Body of pancreas (tissue), 4 donors: ENCODE measurements at regions not wholly inside any gene's neighbourhood (a gene's known extent, or its start where the extent isn't known, plus 50 kb on each side); places are given as distances from the start of the nearest gene placed in this dataset.

Experiments
- ATAC-seq: fragments of 150-250 bp; one replicate; pipeline ENCODE4 v1.9.1; 2016
- DNase-seq, 4 donors: peaks; one replicate each; pipeline ENCODE4 v3.0.0-alpha.2; 2019
- H3K27ac ChIP-seq, 4 donors: fragments of 200-600 bp; sonication (generic); 1 replicate in 3 of 4; 2 replicates in 1 of 4; pipeline versions ENCODE4 v1.5.1 to v1.6.1; 2016 to 2019; ENCODE audit warnings: mild to moderate bottlenecking in 1 of 4, mixed read lengths in 1 of 4, moderate library complexity in 1 of 4
- H3K27me3 ChIP-seq, 2 donors: fragments of 200-600 bp; sonication (generic); one replicate each; pipeline ENCODE4 v1.6.0; 2016; ENCODE audit warnings: mild to moderate bottlenecking in 1 of 2
- H3K36me3 ChIP-seq, 2 donors: fragments of 200-600 bp; sonication (generic); replicated peaks in 1 of 2; 2 replicates each; pipeline ENCODE4 v1.5.1; 2016; ENCODE audit warnings: low read depth in 2 of 2; ENCODE audit not compliant: insufficient read depth in 1 of 2
- H3K4me1 ChIP-seq: fragments of 200-600 bp; sonication (generic); one replicate; pipeline ENCODE4 v1.6.0; 2016
- H3K4me3 ChIP-seq, 2 donors: fragments of 200-600 bp; sonication (generic); 1 replicate in 1 of 2; 2 replicates in 1 of 2; pipeline ENCODE4 v1.5.1; 2016 to 2019
- H3K9me3 ChIP-seq, 3 donors: fragments of 200-600 bp; sonication (generic); 1 replicate in 2 of 3; 2 replicates in 1 of 3; pipeline ENCODE4 v1.5.1; 2016
- CTCF ChIP-seq, 7 experiments: fragments of 450-650 bp in 4 of 7; fragments of 200-600 bp in 3 of 7; sonication (generic) in 3 of 7; IDR thresholded peaks; one replicate each; pipeline ENCODE4 v1.5.1; 2016 to 2019; ENCODE audit warnings: antibody characterized with exemption in 7 of 7
- POLR2A ChIP-seq, 3 donors: fragments of 450-650 bp; IDR thresholded peaks; one replicate each; pipeline ENCODE4 v1.6.1; 2016; ENCODE audit warnings: antibody characterized with exemption in 3 of 3, mild to moderate bottlenecking in 2 of 3
- WGBS, 2 donors: methylation state at CpG; one replicate each; pipeline ENCODE4 v1.1.5; 2017; 5-methylcytosine and 5-hydroxymethylcytosine counted together
- intact Hi-C: fragments of 100-400 bp; cut with DNase I; formaldehyde crosslinking; loops from one replicate; pipeline ENCODE4 v1.15.1; 2023

DNA sequence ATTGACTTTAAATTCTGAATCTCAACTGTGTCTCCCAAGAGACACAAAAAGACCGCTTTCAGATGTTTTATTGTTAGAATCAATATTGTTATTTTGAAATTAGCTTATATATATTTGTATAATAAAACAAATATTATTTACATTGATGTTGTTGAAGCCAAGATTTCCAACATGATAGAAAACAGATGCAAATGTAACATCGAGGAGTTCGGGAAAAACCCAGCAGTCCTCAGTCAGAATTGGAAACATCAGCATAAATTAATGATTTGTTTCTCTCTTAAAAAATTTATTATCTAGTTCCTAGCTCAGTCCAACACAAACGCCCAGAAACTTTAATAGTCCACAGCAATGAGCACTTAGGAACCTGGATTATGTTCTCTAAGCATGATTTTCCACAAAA is 1330.4 kb downstream of the TBC1D22A start:
- H3K4me1 ChIP-seq: no peaks in the 10 kb centered on the region
- H3K27ac ChIP-seq: no peak overlapping the region
- DNase-seq (no peak), ATAC-seq (no peak)
- H3K4me3 ChIP-seq: no peak overlapping the region
- no peaks in the 10 kb centered on the region for H3K27me3 ChIP-seq
- WGBS, 2 donors: 54 to 55% methylated on average over 4 of the region's 4 CpGs
- H3K36me3 ChIP-seq: no peaks in the 10 kb centered on the region
- H3K9me3 ChIP-seq: no peaks in the 10 kb centered on the region
- intact Hi-C loops: no loop called here
- TF ChIP-seq CTCF (IDR thresholded peaks at IDR 0.05) (no peak), POLR2A (IDR thresholded peaks at IDR 0.05) (no peak)

DNA sequence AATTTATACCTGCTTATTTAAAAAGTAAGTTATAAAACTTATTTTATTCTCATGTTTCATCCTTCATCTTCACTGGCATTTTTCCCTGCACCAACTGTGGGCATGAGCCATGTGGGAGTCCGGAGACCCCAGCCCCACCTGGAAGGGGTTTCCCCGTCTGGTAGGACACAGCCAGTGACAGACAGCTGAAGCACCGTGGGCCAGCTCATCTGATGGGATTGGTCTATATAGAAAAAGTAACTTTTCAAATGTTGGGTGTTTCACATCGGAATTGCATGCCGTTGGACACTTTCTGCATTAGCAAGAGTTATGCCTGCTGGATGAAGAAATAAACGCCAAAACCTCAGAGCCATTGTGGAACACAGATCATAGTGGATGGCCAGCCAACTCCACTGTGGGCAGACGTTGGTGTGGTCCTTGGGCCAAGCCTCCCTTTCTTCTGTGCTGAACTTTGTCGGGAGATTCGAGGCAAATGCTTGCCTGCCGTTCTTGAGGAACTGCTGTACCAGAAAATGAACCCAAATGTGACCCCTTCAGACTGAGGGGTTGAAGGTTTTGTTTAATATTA is 1329.3 kb downstream of the TBC1D22A start:
- H3K9me3 ChIP-seq: no peaks in the 10 kb centered on the region
- H3K27me3 ChIP-seq: no peaks in the 10 kb centered on the region
- 58 to 66% methylated on average over 10 of the region's 10 CpGs for WGBS, 2 donors
- TF ChIP-seq POLR2A (IDR thresholded peaks at IDR 0.05) (no peak), CTCF (IDR thresholded peaks at IDR 0.05) (no peak)
- H3K4me3 ChIP-seq: no peak overlapping the region
- H3K27ac ChIP-seq: no peak overlapping the region
- H3K4me1 ChIP-seq: no peaks in the 10 kb centered on the region
- no peak for DNase-seq
- intact Hi-C loops: no loop called here
- H3K36me3 ChIP-seq: no peaks in the 10 kb centered on the region
- ATAC-seq: no peak

GRCh38 chr22:48091060-48091650 is 1328.7 kb downstream of the TBC1D22A start:
- Histone ChIP-seq H3K36me3 (no peaks in the 10 kb centered on the region), H3K27ac (no peak overlapping the region), H3K4me3 (no peak overlapping the region), H3K4me1 (no peaks in the 10 kb centered on the region), H3K27me3 (no peaks in the 10 kb centered on the region), H3K9me3 (no peaks in the 10 kb centered on the region)
- TF ChIP-seq POLR2A (IDR thresholded peaks at IDR 0.05): no peak
- TF ChIP-seq CTCF (IDR thresholded peaks at IDR 0.05): no peak
- DNase-seq: no peak
- intact Hi-C loops: no loop called here
- no peak for ATAC-seq
- WGBS, 2 donors: 58 to 68% methylated on average over 11 of the region's 11 CpGs

- Histone ChIP-seq H3K4me1 (no peaks in the 10 kb centered on the region), H3K4me3 (no peak overlapping the region), H3K27ac (no peak overlapping the region), H3K36me3 (no peaks in the 10 kb centered on the region), H3K27me3 (no peaks in the 10 kb centered on the region), H3K9me3 (no peaks in the 10 kb centered on the region)
- TF ChIP-seq CTCF (IDR thresholded peaks at IDR 0.05): no peak
- TF ChIP-seq POLR2A (IDR thresholded peaks at IDR 0.05): no peak
- 33 to 38% methylated on average over 7 of the region's 7 CpGs for WGBS, 2 donors
- DNase-seq: no peak
- intact Hi-C loops: no loop called here
- ATAC-seq: no peak
These were observed 1327.9 kb downstream of the TBC1D22A start for GRCh38 chr22:48090332-48090672.
